ENCODE measurements at regions not wholly inside any gene's neighbourhood (a gene's known extent, or its start where the extent isn't known, plus 50 kb on each side); places are given as distances from the start of the nearest gene placed in this dataset.
"Not testable (repeated sequence)": the region's sequence is repeated elsewhere in the genome, so short reads cannot be mapped to it uniquely, and the experiment has no call there.

DNA sequence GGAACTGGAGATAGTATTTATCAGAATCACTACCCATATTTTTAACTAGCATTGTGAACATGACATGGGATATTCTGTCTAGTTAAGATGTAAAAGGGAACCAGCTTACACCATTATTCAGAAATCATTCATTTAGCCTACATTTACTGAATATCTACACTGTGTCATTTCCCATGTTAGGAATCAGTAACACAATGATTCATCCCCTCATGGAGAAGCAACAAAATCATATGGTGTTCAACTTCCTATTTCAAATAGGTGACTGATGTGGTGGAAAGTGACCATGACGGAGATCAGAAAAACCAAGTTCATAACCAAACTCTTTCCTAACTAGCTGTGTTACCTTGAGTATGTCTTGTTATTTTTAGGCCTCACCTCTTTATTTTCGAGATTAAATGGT, 550.0 kb upstream of the TUSC1 start:
- DNase-seq, result no peak

DNA sequence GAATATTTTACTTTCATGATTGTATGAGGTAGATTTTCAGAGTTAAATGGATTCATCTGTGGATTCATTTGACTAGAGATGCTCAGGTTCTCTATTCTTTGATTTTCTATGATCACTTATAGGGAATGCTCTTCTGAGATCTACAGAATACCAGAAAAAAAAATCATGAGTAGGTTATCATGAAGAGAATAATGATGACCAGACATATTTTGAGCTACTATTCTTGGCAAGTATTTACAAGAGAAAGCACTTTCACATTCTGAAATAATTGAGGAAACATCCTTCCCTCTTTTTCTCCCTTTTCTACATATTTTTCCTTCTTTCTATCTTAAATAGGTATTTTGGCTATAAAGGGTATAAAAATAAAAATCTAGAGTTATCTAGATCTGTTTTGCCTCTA, 543.0 kb upstream of the TUSC1 start:
- no peak for DNase-seq

DNA sequence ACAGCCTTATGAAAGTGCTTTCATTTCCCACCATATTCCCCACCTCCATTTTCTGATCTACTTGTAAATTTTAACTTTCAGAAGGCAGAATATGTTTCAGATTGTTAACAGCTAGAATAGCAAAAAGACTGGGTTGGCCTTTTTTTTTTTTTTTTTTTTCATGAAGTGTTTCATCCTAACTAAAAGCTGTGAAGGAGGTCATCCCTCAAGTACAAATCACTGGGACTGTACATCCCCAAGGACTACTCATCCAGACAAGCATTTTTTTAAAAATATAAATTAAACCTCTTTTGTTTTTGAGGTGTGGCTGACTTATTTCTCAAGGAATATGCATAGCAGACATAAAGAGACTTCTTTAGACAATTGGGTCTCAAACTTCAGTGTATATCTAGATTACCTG, 542.1 kb upstream of the TUSC1 start:
- DNase-seq, result no peak

DNA sequence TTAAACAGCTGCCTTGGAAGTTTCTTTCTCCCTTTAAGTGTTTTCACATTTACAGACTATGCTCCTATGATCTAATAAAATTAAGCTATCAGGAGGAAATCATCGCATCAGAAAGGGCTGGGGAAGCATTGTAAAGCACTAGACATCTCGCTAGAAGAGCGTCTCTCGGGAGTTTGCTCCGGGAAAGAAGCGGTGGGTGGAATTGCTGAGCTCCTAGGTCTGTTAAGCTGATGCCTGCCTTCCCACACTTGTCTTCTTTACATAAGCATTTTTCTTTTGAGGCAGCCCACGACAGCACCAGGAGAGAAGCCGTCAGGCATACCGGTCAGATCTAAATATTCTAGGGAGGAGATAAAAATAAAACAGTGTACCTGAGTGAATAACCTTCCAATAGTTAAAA, 541.7 kb upstream of the TUSC1 start:
- peak; percentile 11 for DNase-seq

DNA sequence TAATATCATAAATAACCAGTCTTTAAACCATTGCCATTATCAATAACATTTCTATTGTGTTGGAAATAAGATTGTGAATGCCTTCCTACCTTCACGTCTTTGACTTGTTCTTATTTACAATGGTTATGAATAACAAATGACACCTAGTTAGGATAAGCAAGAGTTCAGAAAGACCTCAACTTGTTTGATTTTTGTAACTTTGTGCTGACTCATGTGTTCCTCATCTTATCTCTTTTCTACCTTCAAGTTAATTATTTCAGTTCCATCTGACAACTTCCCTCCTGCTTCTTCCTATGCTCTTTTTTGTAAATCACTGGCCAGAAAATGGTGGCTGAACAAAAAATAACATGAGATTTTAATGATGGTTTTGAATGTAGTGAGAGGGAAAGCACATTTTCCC, 538.5 kb upstream of the TUSC1 start:
- DNase-seq, result no peak

DNA sequence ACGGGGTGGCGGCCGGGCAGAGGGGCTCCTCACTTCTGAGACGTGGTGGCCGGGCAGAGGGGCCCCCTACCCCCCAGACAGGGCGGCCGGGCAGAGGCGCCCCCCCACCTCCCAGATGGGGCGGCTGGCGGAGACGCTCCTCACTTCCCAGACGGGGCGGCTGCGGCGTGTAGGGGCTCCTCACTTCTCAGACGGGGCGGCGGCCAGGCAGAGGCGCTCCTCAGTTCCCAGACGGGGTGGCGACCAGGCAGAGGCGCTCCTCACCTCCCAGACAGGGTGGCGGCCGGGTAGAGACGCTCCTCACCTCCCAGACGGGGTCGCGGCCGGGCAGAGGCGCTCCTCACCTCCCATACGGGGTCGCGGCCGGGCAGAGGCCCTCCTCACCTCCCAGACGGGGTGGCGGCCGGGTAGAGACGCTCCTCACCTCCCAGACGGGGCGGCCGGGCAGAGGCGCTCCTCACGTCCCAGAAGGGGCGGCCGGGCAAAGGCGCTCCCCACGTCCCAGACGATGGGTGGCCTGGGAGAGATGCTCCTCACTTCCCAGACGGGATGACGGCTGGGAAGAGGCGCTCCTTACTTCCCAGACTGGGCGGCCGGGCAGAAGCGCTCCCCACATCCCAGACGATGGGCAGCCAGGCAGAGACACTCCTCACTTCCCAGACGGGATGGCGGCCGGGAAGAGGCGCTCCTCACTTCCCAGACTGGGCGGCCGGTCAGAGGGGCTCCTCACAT, 536.6 kb upstream of the TUSC1 start:
- DNase-seq, result not testable (repeated sequence)

DNA sequence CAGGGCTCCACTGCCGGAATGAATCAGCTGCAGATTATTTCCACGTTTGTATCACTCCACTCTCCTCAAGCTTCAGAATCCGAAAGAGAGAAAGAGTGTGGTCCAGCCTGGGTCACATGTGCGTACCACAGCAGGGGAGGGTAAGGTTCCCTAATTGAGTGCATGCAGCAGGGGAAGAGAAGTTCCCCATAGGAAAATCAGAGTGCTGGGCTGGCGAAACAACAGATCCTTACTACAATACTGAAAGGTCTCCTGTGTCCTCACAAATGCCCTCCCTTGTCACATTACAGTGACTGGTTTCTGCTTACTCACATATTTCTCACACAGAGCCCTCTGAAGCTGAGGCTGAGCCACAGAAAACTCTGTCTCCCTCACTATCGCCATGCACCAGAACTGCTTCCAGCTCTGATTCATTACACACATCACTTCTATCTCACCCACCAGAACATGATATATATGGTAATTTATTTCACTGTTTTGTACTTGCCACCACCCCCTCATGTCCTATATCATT, 532.2 kb upstream of the TUSC1 start:
- DNase-seq, result no peak

DNA sequence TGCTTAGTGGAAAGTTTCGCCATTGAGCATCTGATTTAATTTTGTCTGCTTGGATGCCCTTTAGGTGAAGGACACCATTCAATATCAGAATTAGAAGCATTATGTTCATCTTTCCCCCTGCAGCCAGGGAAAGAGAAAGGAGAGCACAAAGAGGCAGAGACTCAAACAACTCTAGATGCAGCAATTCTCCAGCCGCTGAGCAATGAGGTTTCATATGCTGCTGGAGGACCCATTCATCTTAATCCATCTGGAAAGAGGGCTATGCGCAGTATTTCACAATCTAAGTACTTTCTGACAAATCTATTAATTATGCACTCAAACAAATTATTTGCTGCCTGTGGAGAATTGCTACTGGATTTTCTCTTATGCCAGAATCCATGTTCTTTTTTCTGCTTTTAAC, 527.0 kb upstream of the TUSC1 start:
- no peak for DNase-seq

DNA sequence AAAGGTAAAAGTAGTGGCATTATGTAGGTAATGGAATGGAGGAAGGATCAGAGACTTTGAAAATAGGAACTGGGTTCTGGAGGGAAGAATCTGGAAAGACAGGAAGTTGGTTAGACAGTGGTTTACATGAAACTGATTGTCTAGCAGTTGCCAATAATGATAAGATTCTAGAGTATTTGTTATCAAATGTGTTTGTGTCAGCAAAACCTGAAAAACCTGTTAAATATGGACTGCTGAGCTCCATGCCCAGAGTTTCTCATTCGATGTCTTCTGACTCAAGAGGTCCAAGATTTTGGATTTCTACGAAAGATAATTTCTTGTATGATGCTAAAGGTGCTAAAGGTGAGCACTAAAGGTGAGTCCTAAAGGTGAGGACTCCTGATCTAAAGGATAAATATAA, 515.0 kb upstream of the TUSC1 start:
- DNase-seq, result no peak

DNA sequence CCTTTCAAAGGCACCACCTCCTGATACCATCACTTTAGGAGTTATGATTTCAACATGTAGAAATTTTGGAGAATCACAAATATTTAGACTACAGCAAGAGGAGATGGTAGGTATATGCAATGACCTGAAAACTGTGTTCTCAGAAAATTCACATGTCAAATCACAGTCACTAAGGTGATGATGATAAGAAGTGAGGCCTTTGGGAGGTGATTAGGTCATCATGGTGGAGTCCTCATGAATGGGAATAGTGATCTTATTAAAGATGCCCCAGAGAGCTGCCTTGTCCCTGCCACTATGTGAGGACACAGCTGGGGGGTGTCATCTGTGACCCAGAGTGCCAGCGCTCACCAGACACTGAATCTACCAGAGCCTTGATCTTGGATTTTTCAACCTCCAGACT, 513.5 kb upstream of the TUSC1 start:
- no peak for DNase-seq

DNA sequence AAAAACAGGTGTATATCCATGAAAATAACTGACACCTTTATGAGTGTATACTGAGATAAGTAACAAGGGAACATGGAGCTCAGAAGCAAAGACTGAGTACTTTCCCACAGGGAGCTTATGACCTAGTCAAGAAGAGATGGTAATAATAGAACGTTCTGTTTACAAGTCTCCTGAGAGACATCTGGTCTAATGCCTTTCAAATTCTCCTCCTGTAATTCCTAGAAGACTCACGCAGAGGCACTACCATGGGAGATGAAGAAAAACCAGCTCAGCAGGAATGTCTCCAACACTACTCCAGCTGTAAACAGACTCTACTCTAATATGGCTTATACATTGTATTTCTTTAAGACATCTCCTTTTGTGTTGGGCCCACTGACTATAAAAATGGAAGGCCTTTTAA, 503.6 kb upstream of the TUSC1 start:
- no peak for DNase-seq

DNA sequence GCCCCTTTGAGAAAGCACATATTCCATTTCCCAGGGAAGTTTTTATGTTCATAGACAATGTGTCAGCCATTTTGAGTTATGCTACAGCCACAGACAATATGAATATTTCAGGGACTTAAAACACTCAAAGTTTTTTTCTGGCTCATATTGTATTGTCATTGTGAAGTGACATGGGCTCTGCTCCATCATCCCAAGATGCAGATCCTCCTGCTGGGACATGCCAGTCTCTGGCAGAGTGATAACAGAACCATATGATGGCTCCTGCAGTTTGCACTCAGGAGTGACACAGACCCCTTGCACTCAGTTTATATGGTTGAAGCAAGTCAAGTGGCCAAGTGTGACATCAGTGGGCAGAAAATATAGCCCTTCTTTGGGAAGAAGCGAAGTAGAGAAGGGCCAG, 498.4 kb upstream of the TUSC1 start:
- DNase-seq, result no peak

DNA sequence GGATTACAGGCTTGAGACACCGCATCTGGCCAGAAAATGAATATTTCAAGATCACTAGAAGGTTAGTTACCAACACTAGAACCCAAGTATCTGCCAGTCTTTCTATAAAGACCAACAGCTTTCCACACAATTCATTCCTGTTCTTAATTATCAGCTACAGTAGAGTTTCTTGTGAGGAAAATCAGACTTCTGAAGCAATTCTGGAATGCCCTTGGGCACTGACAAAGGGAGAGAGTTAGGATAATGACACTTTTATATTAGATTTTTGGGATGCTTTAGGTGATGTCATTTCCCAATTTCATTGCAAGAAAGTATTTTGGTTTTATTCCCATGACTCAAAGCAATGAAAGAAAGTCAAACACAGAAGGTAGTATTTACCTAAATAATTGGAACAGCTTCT, 497.0 kb upstream of the TUSC1 start:
- DNase-seq, result no peak

DNA sequence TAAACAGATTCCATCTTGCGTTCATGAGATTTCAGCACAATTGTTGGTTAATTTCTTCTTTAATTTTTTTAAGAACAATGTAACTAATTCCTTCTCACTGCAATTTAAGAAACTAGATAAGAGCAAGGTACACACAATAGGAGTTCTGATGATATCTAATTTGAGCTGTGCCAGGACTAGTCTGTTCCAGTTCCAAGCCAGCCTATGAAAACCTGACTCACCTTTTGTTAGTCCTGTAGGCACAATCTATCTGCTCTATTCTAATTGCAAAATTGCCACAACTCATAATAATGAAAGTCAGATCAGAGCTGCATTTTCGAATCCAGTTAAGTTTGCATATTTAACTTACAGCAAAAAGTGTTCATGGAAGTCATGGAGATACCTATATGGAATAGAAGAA, 494.1 kb upstream of the TUSC1 start:
- DNase-seq, result no peak

DNA sequence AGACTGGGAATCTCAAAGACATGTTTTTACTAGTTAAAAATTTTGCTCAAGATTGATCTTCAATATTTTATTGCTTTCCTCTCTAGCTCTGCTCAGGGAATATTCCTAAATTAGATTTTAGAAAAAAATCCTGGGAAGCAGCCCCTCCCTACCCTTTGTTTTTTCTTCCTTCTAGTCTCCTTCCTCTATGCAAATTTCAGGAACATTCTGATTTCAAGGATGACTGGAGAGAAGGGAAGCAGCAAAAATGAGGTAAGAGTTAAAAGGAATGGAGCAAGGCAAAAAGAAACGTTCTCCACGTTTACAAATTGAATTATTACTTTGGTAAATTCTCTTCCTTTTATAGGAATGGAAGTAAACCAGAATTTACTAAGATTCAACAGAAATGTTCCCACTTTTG, 493.4 kb upstream of the TUSC1 start:
- no peak for DNase-seq

DNA sequence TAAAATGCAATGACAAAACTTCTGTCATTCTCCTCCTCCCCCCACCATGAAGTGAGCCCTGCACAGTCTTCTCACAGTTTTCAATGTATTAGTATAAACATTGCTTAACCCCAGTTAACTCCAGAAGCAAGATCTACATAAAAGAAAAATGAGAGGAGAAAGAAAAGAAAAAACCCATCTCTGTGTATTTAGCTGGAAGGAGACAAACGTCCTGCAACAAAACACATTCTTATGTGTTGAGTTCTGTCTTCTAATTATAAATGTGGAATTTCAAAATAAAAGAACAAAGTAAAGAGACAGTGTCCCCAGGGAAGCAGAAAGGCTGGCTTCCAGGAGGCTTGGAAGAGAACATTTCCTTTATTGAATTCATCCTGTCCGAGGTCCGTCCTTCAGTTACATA, 491.9 kb upstream of the TUSC1 start:
- DNase-seq, result peak; percentile 34

DNA sequence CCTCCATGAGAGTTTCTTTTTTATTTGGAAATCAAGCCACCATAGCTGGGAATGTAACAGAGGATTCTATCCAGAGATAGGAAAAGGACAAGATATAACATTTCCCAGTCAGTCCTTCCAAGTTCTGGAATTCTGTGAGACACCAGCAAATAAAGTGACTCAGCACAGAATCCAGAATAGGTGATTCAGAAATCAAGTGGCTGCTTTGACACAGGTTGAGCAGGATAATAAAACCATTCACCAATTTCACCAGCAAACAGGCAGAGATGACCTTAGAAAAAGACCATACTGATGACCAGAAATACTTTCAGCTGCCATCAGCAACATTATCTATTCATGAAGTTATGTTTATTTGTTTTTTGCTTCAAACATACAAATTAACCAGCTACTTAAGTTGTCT, 491.5 kb upstream of the TUSC1 start:
- DNase-seq, result no peak

DNA sequence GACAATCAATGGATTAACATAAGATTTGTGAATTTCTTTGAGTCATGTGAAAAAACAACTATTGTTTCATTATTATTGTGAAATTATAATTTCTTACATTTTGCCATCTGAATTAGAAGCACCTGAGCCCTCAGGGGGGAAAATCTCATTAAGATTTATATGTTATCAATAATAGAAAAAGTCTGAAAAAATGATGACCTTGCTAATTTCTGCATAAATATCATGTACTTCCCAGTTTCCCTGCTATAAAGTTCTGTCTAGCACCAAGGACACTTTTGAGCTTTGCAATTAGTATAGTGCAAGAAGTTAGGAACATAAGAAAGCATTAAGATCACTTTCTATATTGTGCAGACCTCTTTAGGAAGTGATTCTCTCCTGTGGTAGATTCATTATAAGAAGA, 488.3 kb upstream of the TUSC1 start:
- no peak for DNase-seq

DNA sequence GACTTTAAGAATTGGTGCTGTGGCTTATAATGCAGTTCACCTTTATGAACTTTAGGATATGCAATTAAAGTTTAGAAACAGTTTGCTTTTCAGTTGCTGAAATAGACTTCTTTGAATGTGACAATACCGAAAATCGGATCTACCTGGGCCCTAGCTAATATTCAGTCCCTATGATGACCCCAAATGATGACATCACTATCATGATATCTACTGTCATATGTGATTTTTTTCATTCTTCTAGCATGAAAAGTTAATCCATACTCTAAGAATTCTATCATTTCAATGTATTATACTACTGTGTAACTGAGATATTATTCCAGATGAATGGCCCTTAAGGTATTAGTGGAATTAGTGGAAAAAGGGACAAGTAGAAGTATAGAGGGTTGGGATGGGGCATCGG, 487.2 kb upstream of the TUSC1 start:
- DNase-seq, result no peak

DNA sequence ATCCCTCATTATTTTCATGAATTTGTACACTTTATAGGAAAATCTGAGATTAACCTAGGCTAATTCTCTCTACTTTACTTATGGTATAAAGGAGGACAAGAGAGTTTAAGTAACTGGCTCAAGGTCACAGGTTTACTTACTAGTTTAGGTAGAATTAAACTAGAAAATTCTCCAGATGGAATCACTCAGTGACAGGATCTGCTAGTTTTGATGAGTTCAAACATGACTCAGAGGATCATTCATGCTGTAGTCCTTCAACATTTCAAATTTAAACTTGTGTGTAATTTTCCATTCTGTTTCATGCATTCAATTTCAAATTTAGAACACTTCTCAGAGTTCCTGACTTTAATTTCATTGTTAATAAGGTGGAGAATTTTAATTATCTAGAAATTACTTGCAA, 485.7 kb upstream of the TUSC1 start:
- no peak for DNase-seq

DNA sequence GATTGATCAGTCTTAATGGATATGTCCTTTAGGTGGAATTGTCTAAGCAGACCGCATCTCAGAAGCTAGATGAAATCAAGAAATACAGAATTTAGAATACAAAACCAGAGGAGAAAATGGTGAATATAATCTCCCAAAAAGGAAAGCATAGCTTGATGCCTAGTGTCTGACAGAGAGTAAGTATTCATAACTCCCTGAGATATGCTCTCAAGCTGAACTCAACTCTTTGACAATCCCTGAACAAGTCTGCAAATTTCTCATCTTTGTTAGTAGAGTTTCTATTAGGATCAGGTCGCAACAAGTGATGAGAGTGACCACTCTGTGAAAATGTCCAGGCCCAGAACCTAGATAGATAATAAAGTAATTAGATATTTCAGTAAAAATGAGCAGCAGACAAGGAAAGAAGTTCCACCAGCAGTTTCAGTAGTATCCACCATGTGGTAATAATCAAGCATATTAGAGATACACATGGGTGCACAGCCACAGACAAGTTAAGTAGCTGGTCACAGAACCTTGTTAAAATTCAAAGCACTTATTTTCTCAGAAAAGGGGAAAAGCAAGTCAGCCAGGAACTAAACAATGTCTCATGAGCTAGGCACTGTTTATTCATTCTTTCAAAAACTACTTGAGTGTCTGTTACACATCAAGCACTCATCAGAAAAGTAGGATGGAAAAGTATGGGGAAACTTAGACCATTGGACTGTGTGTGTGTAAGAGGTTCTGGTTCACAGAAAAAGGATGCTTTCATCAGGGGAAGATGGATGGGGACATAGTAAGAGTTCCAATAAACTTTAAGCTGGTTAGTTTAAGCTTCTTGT, 481.5 kb upstream of the TUSC1 start:
- no peak for DNase-seq

DNA sequence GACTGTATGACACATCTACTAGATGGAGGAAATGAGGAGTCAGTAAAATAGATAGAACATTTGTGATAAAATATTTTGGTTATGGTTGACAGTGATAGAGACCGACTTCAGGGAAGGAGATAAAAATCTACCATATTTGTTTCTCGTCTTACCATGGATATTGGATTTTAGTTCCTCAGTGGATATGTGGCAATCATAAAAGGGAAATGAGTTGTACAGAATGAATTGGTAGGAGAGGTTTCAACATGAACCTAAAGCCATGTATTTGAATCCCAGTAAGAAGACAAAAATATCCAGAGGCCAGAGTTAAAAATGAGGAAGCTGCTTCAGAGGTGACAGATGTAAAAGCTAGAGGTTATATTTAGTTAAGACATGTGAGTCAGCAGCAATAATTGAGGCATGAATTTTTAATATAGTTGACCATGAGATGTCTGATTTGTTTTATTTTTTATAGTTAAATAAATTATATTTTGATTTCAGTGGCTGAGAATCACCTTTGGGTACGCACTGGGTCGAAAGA, 480.4 kb upstream of the TUSC1 start:
- no peak for DNase-seq

DNA sequence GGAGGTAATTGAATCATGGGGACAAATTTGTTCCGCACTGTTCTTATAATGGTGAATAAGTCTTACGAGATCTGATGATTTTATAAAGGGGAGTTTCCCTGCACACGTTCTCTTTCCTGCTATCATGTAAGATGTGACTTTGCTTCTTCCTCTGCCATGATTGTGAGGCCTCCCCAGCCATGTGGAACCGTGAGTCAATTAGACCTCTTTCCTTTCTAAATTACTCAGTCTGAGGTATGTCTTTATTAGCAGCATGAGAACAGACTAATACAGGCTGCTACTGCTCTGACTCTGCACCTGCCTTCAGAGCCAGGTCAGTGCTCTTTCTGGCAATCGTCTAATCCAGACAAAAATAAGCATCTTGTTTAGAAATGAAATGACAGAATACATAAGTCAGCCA, 479.2 kb upstream of the TUSC1 start:
- no peak for DNase-seq

DNA sequence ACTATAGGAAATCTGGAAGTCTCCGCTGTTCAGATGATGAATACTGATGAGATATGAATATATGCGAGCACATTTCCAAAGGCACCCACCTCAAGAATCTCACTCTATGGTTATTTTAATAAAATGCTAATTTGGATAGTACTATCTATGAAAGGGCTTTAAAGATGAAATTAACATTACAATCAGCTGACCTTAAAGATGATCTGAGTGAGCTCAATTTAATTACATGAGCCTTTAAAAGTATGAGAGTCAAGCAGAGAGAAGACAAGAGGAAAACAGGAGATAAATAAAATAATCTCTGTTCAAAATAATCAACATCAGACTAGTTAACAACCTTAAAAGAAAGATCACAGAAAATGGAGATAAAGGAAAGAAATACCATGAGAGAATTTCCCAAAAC, 474.1 kb upstream of the TUSC1 start:
- DNase-seq, result no peak
